ENCODE measurements at regions not wholly inside any gene's neighbourhood (a gene's known extent, or its start where the extent isn't known, plus 50 kb on each side); places are given as distances from the start of the nearest gene placed in this dataset.

DNA sequence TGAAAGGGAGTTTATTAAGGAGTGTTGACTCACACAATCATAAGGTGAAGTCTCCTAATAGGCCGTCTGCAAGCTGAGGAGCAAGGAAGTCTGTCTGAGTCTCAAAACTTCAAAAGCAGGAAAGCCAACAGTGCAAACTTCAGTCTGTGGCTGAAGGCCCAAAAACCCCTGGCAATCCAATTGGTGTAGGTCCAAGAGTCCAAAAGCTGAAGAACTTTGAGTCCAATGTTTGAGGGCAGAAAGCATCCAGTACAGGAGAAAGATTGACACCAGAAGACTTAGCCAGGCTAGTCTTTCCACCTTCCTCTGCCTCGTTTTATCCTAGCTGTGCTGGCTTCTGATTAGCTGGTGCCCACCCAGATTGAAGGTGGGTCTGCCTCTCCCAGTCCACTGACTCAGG lies 535.2 kb downstream of the ARAP2 start:
- DNase-seq (ENCODE audit: low spot score) = no peak

DNA sequence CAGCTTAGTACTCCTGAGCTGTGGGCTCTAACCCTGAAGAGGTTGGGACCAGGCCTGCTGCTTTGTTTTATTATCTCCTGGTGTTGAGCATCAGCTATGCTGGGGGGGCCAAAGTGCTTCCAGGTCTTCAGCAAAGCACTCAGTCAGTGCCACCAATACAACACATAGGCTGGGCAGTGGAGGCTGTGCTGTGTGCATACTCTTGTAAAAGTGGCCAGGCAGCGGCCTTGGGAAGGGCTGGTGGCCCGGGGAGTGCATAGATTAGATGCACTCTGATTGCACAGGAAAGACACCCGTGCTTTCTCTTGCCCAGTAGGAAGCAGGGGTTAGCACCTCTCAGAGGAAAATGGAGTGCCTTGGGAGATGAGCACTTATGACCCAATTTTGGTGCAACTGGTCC lies 534.0 kb downstream of the ARAP2 start:
- no peak for DNase-seq (ENCODE audit: low spot score)

GRCh38 chr4:35711127-35711526 lies 533.2 kb downstream of the ARAP2 start:
- no peak for DNase-seq (ENCODE audit: low spot score)

GRCh38 chr4:35723973-35724372 lies 520.3 kb downstream of the ARAP2 start:
- no peak for DNase-seq (ENCODE audit: low spot score)

DNA sequence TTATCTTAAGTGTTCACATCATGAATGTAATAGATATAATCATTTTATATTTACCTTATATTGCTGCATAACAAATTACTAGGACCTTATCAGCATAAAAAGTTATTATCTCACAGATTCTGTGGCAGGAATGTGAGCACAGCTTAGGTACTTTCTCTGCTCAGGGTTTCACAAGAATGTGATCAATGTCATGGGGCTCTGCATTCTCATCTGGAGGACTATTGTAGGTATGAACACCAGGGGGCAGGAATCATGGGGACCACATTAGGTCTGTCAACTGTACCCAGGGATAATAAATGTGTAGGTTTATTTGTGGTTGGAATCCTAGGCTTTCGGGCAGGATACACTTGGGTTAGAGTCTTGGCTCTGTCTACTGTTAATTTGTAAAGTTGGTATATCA lies 519.2 kb downstream of the ARAP2 start:
- no peak for DNase-seq (ENCODE audit: low spot score)

DNA sequence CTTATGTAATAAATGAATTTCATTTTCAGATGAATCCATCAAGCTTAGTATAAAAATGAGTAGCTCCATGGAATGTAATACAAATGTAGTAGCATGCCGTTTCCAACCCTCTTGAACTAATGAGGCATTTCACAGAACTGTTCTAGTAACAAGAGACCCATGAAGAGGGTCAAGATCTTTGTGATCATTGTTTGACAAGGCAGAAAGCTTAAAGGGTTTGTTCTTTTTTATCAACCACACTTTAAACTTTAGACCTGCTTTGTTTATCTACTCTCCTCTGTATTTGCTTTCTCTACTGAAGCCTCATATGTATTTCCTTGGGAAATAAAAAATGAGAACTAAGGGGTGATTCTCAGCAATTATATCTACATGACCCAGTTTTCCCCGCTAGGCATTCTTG lies 513.9 kb downstream of the ARAP2 start:
- DNase-seq (ENCODE audit: low spot score) = no peak

- no peak for DNase-seq (ENCODE audit: low spot score)
Measured at GRCh38 chr4:35734381-35735098, 509.8 kb downstream of the ARAP2 start.

GRCh38 chr4:35739308-35739707 lies 505.0 kb downstream of the ARAP2 start:
- no peak for DNase-seq (ENCODE audit: low spot score)

GRCh38 chr4:35754047-35754446 lies 490.3 kb downstream of the ARAP2 start:
- DNase-seq (ENCODE audit: low spot score) = no peak

- DNase-seq (ENCODE audit: low spot score) = no peak
Measured at GRCh38 chr4:35757836-35758235, 486.5 kb downstream of the ARAP2 start.

DNA sequence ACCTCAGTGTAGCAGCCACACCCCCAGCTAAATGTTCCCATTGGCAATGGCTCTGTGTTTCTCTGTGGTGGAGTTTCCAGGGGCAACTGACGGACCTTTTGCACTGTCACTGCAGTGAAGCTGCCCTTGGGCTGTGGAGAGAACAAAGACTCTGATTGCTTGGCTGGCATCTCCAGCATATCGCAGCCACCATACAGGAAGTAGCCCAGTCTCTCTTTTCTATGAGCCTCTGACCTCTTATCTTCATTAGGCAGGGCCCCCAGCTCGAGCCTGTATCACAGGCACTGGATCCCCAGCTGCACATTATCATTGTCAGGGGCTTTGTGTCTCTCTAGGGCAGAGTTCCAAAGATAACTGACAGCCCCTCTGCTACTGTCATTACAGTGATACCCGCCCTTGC lies 483.5 kb downstream of the ARAP2 start:
- DNase-seq (ENCODE audit: low spot score) = peak; percentile 9

DNA sequence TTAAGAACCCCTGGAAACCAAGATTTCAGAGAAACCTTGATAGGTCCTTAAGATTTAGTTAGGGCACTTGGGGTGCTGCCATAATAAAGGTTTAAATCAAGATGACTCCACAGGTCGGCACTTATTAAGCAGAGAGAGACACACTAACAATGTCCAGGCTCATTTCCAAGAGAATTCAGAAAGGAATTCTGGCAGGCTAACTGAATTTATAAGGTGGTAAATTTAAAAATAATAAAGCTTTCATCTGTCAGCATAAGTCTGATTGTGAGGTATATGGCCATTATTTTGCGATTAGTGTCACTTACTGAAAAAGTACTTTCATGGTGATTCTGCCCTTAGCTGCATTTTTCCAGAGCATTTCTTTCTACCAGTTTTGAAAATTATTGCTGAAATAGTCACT lies 472.7 kb downstream of the ARAP2 start:
- DNase-seq (ENCODE audit: low spot score) = no peak

DNA sequence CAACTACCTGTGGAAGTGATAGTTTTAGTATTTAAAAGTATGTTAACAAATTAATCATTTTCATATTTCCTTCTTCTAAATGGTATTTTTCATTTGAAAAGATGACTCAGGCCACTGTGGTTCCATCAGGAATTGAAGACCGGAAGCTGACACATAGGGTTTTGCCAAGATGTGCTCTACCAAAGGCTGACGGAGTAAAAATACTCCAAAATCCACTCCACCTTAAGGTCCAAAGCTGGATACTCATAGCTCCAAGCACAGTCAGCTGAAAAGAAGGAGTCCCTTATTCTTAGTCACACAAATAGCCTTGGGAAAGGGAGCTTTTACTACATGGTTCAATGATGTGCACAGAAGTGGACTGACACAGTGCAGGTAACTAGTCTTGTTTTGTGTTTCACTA lies 472.0 kb downstream of the ARAP2 start:
- DNase-seq (ENCODE audit: low spot score) = peak; percentile 1

GRCh38 chr4:35789899-35790574 lies 454.3 kb downstream of the ARAP2 start:
- DNase-seq (ENCODE audit: low spot score) = no peak

DNA sequence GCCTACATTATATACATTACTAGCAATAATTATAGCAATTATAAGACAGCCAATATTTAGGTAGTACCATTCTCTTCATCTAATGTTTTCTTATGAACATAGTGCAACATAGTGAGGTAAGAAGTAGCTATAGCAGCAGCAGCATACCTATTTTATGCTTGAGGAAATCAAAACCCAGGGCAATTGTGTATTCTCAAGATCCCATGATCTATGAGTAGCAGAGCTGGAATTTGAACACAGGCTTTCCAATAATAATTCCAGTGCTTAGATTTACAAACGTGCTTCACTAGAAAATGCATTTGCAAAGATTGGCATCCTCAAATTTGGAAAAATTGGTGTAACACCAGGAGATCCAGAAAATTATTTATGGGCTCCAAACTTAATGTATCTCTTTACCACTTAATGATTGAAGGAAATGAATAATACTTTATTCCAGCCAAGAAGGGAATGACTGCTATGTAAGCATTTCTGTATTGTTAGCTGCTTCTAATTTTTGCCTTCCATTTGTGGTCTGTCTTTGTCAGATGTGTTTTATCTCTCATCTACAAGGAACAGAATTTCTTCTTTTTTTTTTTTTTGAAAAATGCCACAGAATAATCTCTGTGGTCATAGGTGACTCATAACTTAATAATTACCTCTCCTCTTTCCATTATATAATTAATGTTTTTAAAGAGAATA lies 451.1 kb downstream of the ARAP2 start:
- DNase-seq (ENCODE audit: low spot score) = no peak

GRCh38 chr4:35793766-35794165 lies 450.5 kb downstream of the ARAP2 start:
- DNase-seq (ENCODE audit: low spot score) = no peak

DNA sequence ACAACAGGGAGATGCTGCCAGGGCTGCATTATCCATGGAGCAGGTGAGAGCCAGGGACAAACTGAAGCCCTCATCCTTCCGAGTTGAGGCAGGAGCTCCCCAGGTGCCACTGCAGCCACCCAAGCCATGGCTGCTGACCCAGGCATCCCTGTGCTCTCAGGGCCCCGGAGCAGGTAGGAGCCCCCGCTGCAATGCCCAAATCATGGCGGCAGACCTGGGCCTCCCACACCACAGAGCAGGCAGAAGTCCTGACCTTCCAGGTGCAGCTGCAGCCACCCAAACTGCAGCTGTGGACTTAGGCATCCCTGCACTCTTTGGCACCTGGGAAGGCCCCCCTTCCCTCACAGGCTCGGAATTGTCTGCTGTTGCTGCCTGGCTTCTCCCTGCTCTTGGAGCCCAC lies 443.6 kb downstream of the ARAP2 start:
- no peak for DNase-seq (ENCODE audit: low spot score)

- DNase-seq (ENCODE audit: low spot score) = no peak
Measured at GRCh38 chr4:35802644-35803043, 441.7 kb downstream of the ARAP2 start.

DNA sequence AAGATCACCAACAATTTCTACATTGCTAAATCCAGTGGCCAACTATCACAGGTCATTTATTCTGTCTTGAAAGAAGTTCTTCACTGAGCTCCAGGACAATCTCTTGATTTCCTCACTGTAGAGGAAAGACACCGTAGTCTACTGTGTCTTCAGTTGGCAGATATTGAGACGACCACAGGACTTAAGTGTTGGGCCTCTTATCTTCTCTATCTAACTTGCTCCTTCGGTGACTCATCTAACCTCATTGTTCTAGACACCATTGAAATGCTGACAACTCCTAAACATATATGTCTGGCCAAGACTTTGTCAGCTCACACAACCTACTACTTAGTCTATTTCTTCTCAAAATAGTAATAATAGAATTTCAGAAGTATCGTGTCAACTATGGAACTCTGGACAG lies 425.8 kb downstream of the ARAP2 start:
- DNase-seq (ENCODE audit: low spot score) = no peak

DNA sequence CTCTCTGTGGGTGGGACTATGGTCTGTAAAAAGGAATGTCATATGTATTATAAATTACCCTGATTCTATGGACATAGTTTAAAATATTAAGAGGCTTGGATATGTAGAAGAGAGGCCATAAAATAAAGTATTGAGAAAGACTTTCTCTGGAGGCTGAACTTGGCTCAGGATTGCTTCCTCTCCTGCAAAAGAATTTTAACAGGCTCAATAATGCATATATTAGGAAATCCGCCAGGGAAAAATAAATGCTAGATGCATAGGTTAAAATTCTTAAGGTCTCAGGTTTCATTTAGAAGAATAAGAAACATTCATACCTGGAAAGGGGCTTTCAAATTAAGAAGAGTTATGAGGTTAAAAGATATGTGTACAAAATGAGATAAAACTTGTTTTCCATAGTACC lies 424.3 kb downstream of the ARAP2 start:
- DNase-seq (ENCODE audit: low spot score) = no peak

- DNase-seq (ENCODE audit: low spot score) = no peak
Measured at GRCh38 chr4:35824231-35824630, 420.1 kb downstream of the ARAP2 start.

DNA sequence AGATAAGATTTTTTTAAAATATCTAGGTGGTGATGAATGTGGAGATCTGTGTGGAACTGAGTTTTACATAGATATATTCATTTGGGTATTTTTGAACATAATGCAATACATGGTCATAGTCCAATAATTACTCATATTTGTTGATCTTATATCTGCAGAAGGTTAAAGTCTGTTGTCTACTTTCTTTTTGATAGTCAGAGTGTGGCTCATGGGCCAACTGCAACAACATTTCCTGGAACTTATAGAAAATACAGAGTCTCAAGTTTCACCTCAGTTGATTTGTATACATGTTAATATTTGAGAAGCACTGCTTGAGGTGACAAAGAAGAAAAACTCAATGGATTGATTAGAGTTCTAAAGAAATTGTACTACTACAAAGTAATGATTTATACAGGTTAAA lies 408.4 kb downstream of the ARAP2 start:
- no peak for DNase-seq (ENCODE audit: low spot score)

DNA sequence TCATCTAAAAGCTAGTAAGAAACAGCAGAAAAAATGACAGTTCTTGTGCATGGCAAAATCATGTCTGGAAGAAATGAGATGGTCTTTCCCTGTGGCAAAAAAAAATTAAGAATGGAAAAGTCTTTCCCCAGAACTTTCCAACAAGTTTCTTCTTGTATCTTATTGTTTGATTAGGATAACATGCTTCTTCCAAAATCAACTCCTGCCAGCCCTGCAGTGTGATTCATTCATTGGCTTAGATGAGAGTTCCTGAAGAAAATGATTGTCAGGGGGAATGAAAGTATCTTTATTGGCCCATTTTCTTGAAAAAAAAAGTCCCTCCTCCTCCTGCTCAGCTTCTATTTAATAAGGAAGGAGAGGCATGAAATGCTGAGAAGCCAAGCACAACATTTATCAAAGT lies 407.7 kb downstream of the ARAP2 start:
- no peak for DNase-seq (ENCODE audit: low spot score)

All from COLO829 (cell line).